ENCODE measurements at regions not wholly inside any gene's neighbourhood (a gene's known extent, or its start where the extent isn't known, plus 50 kb on each side); places are given as distances from the start of the nearest gene placed in this dataset.

DNA sequence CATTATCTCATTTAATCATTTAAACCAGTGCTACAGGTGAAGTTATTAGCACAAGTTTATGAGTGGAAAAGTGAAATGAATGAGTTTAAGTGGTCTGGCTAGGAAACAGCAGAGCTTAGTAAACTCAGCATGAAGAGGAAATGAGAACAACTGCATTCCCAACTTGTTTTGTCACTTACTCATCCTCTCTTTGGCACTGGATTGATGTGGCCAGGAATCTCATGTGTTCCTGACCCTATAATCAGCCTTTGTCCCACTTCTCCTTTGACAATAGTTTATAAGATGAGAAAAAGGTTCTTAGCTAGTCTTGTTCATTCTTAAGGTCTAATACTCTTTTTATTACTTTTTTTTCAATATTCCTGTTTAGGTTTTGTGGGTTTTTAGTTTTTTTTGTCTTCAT is 559.2 kb upstream of the TLE4 start:
- TF ChIP-seq MYC (IDR thresholded peaks at IDR 0.05; ENCODE audit: low read depth, low read length): peak; percentile 37
- peak; percentile 68 for TF ChIP-seq FOS (IDR thresholded peaks at IDR 0.05; ENCODE audit: borderline replicate concordance, insufficient read depth, low read length)
- TF ChIP-seq POLR2A (IDR thresholded peaks at IDR 0.05; ENCODE audit: low read depth, low read length): no peak
- TF ChIP-seq POLR2AphosphoS5 (IDR thresholded peaks at IDR 0.05; ENCODE audit: insufficient read depth, low read depth, low read length): peak; percentile 64
- TF ChIP-seq JUN (IDR thresholded peaks at IDR 0.05; ENCODE audit: borderline replicate concordance, insufficient read depth, insufficient read length, low read depth): peak; percentile 44
- TF ChIP-seq, protein P1, sequence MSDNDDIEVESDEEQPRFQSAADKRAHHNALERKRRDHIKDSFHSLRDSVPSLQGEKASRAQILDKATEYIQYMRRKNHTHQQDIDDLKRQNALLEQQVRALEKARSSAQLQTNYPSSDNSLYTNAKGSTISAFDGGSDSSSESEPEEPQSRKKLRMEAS (IDR thresholded peaks at IDR 0.05; ENCODE audit: insufficient read depth, insufficient read length): no peak
- peak; percentile 57 for TF ChIP-seq GATA2 (IDR thresholded peaks at IDR 0.05; ENCODE audit: insufficient read depth, insufficient read length, low read depth, low read length)
- TF ChIP-seq, protein P2, sequence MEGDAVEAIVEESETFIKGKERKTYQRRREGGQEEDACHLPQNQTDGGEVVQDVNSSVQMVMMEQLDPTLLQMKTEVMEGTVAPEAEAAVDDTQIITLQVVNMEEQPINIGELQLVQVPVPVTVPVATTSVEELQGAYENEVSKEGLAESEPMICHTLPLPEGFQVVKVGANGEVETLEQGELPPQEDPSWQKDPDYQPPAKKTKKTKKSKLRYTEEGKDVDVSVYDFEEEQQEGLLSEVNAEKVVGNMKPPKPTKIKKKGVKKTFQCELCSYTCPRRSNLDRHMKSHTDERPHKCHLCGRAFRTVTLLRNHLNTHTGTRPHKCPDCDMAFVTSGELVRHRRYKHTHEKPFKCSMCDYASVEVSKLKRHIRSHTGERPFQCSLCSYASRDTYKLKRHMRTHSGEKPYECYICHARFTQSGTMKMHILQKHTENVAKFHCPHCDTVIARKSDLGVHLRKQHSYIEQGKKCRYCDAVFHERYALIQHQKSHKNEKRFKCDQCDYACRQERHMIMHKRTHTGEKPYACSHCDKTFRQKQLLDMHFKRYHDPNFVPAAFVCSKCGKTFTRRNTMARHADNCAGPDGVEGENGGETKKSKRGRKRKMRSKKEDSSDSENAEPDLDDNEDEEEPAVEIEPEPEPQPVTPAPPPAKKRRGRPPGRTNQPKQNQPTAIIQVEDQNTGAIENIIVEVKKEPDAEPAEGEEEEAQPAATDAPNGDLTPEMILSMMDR (IDR thresholded peaks at IDR 0.05; ENCODE audit: extremely low read depth in 1 of 2, insufficient read depth in 1 of 2, low read depth in 1 of 2, low read length in 2 of 2): no peak
- no peak for TF ChIP-seq EZH2 (IDR thresholded peaks at IDR 0.05; ENCODE audit: borderline replicate concordance, low read depth, low read length, severe bottlenecking)
- Histone ChIP-seq H3K4me1 (ENCODE audit: control insufficient read depth, extremely low read depth, insufficient read depth, low read length) (peaks cover 45% of the 10 kb centered on the region), H2AFZ (ENCODE audit: low read depth, low read length) (no peak overlapping the region), H3K79me2 (ENCODE audit: control insufficient read depth, insufficient read depth, low read length) (no peaks in the 10 kb centered on the region), H3K9me3 (replicated peaks; ENCODE audit: control insufficient read depth, insufficient read depth, low read length) (no peaks in the 10 kb centered on the region), H3K27me3 (ENCODE audit: control insufficient read depth in 2 of 2, insufficient read depth in 2 of 2, low read length in 2 of 2) (no peaks in the 10 kb centered on the region), H3K4me3 (replicated peaks in 1 of 3; ENCODE audit: insufficient read depth in 1 of 3, low read depth in 1 of 3, low read length in 3 of 3) (no peak overlapping the region), H3K9ac (replicated peaks; ENCODE audit: extremely low read depth, insufficient read depth, low read length) (peak overlapping the region; percentile 40), H3K27ac (ENCODE audit: insufficient read depth, low read depth, low read length) (peak overlapping the region; percentile 98), H3K36me3 (ENCODE audit: control insufficient read depth in 2 of 2, extremely low read depth in 1 of 2, insufficient read depth in 2 of 2, low read length in 2 of 2) (no peaks in the 10 kb centered on the region), H4K20me1 (replicated peaks; ENCODE audit: control insufficient read depth, extremely low read depth, insufficient read depth, low read length) (no peaks in the 10 kb centered on the region), H3K9me1 (replicated peaks; ENCODE audit: control insufficient read depth, extremely low read depth, insufficient read depth, low read length) (no peaks in the 10 kb centered on the region), H3K4me2 (ENCODE audit: insufficient read depth, low read length) (peak overlapping the region; percentile 3)
- peak; percentile 70 for DNase-seq (ENCODE audit: low read depth, low spot score)
- ChIA-PET CTCF (interaction anchor here (0.8 to 1.5 kb wide), 3 partner anchors 9 to 117 kb away, joined by 3 to 7 read pairs (median 6); no protein-coding TSS in a partner anchor), POLR2A (no interaction called here)
- peak; percentile 91 for FAIRE-seq
- dilution Hi-C loops (cut with MboI; ENCODE audit: extremely low pct_ligation_motif_present, low sequenced_read_pairs) (no loop called here), intact Hi-C loops (cut with micrococcal nuclease) (loop anchor here (2.0 to 5.0 kb wide), 5 partner anchors 16 to 670 kb away; partner anchors contain the start of gene TLE4)
- BruUV-seq (replicated peaks): no TSS peak
